NT2/D1 (cell line): ENCODE measurements at regions not wholly inside any gene's neighbourhood (a gene's known extent, or its start where the extent isn't known, plus 50 kb on each side); places are given as distances from the start of the nearest gene placed in this dataset.

Experiments used
- DNase-seq: peaks from one replicate; pipeline ENCODE4 v3.0.0-alpha.2; 2011; ENCODE audit warnings: low read depth, low spot score
- H3K27me3 ChIP-seq: 2 replicates; pipeline ENCODE4 v1.6.0; 2011; ENCODE audit warnings: mild to moderate bottlenecking; ENCODE audit not compliant: insufficient read length, insufficient read depth
- H3K36me3 ChIP-seq: 2 replicates; pipeline ENCODE4 v1.6.1; 2011; ENCODE audit warnings: mild to moderate bottlenecking, low read length, mixed read lengths; ENCODE audit not compliant: insufficient read depth, insufficient read length
- H3K4me1 ChIP-seq: 2 replicates; pipeline ENCODE4 v1.5.1; 2011; ENCODE audit not compliant: insufficient read depth, insufficient read length
- H3K4me3 ChIP-seq: 2 replicates; pipeline ENCODE4 v1.5.1; 2011; ENCODE audit warnings: low read depth; ENCODE audit not compliant: insufficient read length
- H3K9ac ChIP-seq: 2 replicates; pipeline ENCODE4 v1.6.0; 2011; ENCODE audit warnings: low read depth; ENCODE audit not compliant: insufficient read length
- H3K9me3 ChIP-seq: 2 replicates; pipeline ENCODE4 v1.5.1; 2011; ENCODE audit warnings: mild to moderate bottlenecking, low read length; ENCODE audit not compliant: insufficient read depth
- SUZ12 ChIP-seq: IDR thresholded peaks from 2 replicates; pipeline ENCODE4 v1.6.1; 2011; ENCODE audit not compliant: insufficient read length, insufficient read depth; ENCODE audit errors: extremely low read depth
- YY1 ChIP-seq: IDR thresholded peaks from 2 replicates; pipeline ENCODE4 v1.6.1; 2011; ENCODE audit not compliant: insufficient read length, insufficient read depth
- ZNF274 ChIP-seq: IDR thresholded peaks from 2 replicates; pipeline ENCODE4 v1.6.1; 2011; ENCODE audit warnings: mild to moderate bottlenecking, low read depth, low read length

- Histone ChIP-seq H3K4me3 (no peak overlapping the region), H3K9ac (no peak overlapping the region), H3K4me1 (peaks cover 4% of the 10 kb centered on the region), H3K9me3 (no peaks in the 10 kb centered on the region), H3K36me3 (no peaks in the 10 kb centered on the region), H3K27me3 (no peaks in the 10 kb centered on the region)
- DNase-seq, result no peak
- no peak for TF ChIP-seq ZNF274
- no peak for TF ChIP-seq SUZ12
- TF ChIP-seq YY1, result no peak
Observed at GRCh38 chr3:127464642-127465041, 125.9 kb downstream of the TPRA1 start.

GRCh38 chr3:127462111-127462655 lies 128.3 kb downstream of the TPRA1 start:
- Histone ChIP-seq H3K9ac (no peak overlapping the region), H3K36me3 (no peaks in the 10 kb centered on the region), H3K9me3 (no peaks in the 10 kb centered on the region), H3K4me1 (peaks cover 7% of the 10 kb centered on the region), H3K27me3 (peaks cover 15% of the 10 kb centered on the region), H3K4me3 (no peak overlapping the region)
- TF ChIP-seq YY1 (no peak), ZNF274 (no peak), SUZ12 (no peak)
- no peak for DNase-seq

- Histone ChIP-seq H3K4me1 (peaks cover 11% of the 10 kb centered on the region), H3K27me3 (peaks cover 23% of the 10 kb centered on the region), H3K9ac (no peak overlapping the region), H3K9me3 (no peaks in the 10 kb centered on the region), H3K36me3 (no peaks in the 10 kb centered on the region), H3K4me3 (no peak overlapping the region)
- no peak for DNase-seq
- TF ChIP-seq YY1 (no peak), SUZ12 (no peak), ZNF274 (no peak)
Observed at GRCh38 chr3:127461286-127461910, 129.1 kb downstream of the TPRA1 start.

GRCh38 chr3:127459891-127460290 lies 130.6 kb downstream of the TPRA1 start:
- Histone ChIP-seq H3K9ac (no peak overlapping the region), H3K9me3 (no peaks in the 10 kb centered on the region), H3K27me3 (peaks cover 36% of the 10 kb centered on the region), H3K4me1 (peaks cover 18% of the 10 kb centered on the region), H3K36me3 (no peaks in the 10 kb centered on the region), H3K4me3 (no peak overlapping the region)
- DNase-seq, result no peak
- TF ChIP-seq ZNF274, result no peak
- no peak for TF ChIP-seq YY1
- no peak for TF ChIP-seq SUZ12

GRCh38 chr3:127458696-127459604 lies 131.6 kb downstream of the TPRA1 start:
- peak; percentile 72 for DNase-seq
- TF ChIP-seq YY1, result no peak
- no peak for TF ChIP-seq ZNF274
- no peak for TF ChIP-seq SUZ12
- Histone ChIP-seq H3K9me3 (no peaks in the 10 kb centered on the region), H3K36me3 (no peaks in the 10 kb centered on the region), H3K4me3 (no peak overlapping the region), H3K4me1 (peaks cover 18% of the 10 kb centered on the region), H3K9ac (no peak overlapping the region), H3K27me3 (peaks cover 46% of the 10 kb centered on the region)

GRCh38 chr3:127457546-127458145 lies 132.9 kb downstream of the TPRA1 start:
- peaks cover 54% of the 10 kb centered on the region for H3K27me3 ChIP-seq
- H3K9me3 ChIP-seq, result no peaks in the 10 kb centered on the region
- TF ChIP-seq SUZ12 (no peak), ZNF274 (no peak), YY1 (no peak)
- H3K4me3 ChIP-seq, result no peak overlapping the region
- no peak overlapping the region for H3K9ac ChIP-seq
- DNase-seq, result no peak
- H3K36me3 ChIP-seq, result no peaks in the 10 kb centered on the region
- H3K4me1 ChIP-seq, result peaks cover 18% of the 10 kb centered on the region
